Stimulated activated CD4-positive, alpha-beta T cell treated with anti-CD3 and anti-CD28 coated beads, Interleukin-15, amount 100 ng/mL, for 48 hours (primary cell): ENCODE measurements at regions not wholly inside any gene's neighbourhood (a gene's known extent, or its start where the extent isn't known, plus 50 kb on each side); places are given as distances from the start of the nearest gene placed in this dataset.

ENCODE experiments used
- DNase-seq, 2 donors: peaks; one replicate each; pipeline ENCODE4 v3.0.0-alpha.2; 2020; ENCODE audit warnings: low read depth in 2 of 2

- no peak for DNase-seq
These were observed 112.6 kb downstream of the HSPH1 start for GRCh38 chr13:31049083-31049482.

- no peak for DNase-seq
These were observed 113.2 kb downstream of the HSPH1 start for GRCh38 chr13:31048521-31048920.

GRCh38 chr13:31046711-31047279 lies 114.3 kb downstream of the TEX26 start:
- DNase-seq, result no peak

- peak; percentile 70 to 71 for DNase-seq
These were observed 113.0 kb downstream of the TEX26 start for GRCh38 chr13:31045286-31046081.

GRCh38 chr13:31044364-31045285 lies 112.2 kb downstream of the TEX26 start:
- DNase-seq, result peak; percentile 72 to 76

GRCh38 chr13:31043957-31044356 lies 111.5 kb downstream of the TEX26 start:
- DNase-seq, result no peak

GRCh38 chr13:31042481-31043165 lies 110.2 kb downstream of the TEX26 start:
- no peak for DNase-seq

GRCh38 chr13:31042049-31042448 lies 109.6 kb downstream of the TEX26 start:
- no peak for DNase-seq

- DNase-seq, result no peak
These were observed 106.5 kb downstream of the TEX26 start for GRCh38 chr13:31038834-31039552.

- DNase-seq, result no peak
These were observed 105.5 kb downstream of the TEX26 start for GRCh38 chr13:31037874-31038500.

GRCh38 chr13:31036731-31037695 lies 104.6 kb downstream of the TEX26 start:
- DNase-seq, result no peak

- no peak for DNase-seq
These were observed 102.9 kb downstream of the TEX26 start for GRCh38 chr13:31035185-31035965.

GRCh38 chr13:31032528-31033113 lies 100.2 kb downstream of the TEX26 start:
- no peak for DNase-seq

- DNase-seq, result no peak
These were observed 99.0 kb downstream of the TEX26 start for GRCh38 chr13:31031482-31031881.

GRCh38 chr13:31029102-31029501 lies 96.6 kb downstream of the TEX26 start:
- DNase-seq, result no peak

GRCh38 chr13:31027136-31027535 lies 94.7 kb downstream of the TEX26 start:
- no peak for DNase-seq
